ENCODE measurements at regions not wholly inside any gene's neighbourhood (a gene's known extent, or its start where the extent isn't known, plus 50 kb on each side); places are given as distances from the start of the nearest gene placed in this dataset.

- no peak for DNase-seq (ENCODE audit: low read depth)
- no peak for TF ChIP-seq CTCF (IDR thresholded peaks at IDR 0.05; ENCODE audit: insufficient read depth, low read length, poor library complexity, severe bottlenecking)
- H3K4me3 ChIP-seq (ENCODE audit: low read depth, low read length): no peak overlapping the region
- no peaks in the 10 kb centered on the region for H3K36me3 ChIP-seq (ENCODE audit: control insufficient read depth, insufficient read depth, low read length)
- no peaks in the 10 kb centered on the region for H3K27me3 ChIP-seq (ENCODE audit: control insufficient read depth, insufficient read depth, low read length)
These were observed 350.0 kb downstream of the USP25 start for GRCh38 chr21:16079830-16080229.

- no peak for TF ChIP-seq CTCF (IDR thresholded peaks at IDR 0.05; ENCODE audit: insufficient read depth, low read length, poor library complexity, severe bottlenecking)
- no peaks in the 10 kb centered on the region for H3K36me3 ChIP-seq (ENCODE audit: control insufficient read depth, insufficient read depth, low read length)
- DNase-seq (ENCODE audit: low read depth): no peak
- H3K4me3 ChIP-seq (ENCODE audit: low read depth, low read length): no peak overlapping the region
- H3K27me3 ChIP-seq (ENCODE audit: control insufficient read depth, insufficient read depth, low read length): no peaks in the 10 kb centered on the region
These were observed 351.5 kb downstream of the USP25 start for GRCh38 chr21:16081304-16081703.

- Histone ChIP-seq H3K4me3 (ENCODE audit: low read depth, low read length) (no peak overlapping the region), H3K27me3 (ENCODE audit: control insufficient read depth, insufficient read depth, low read length) (no peaks in the 10 kb centered on the region), H3K36me3 (ENCODE audit: control insufficient read depth, insufficient read depth, low read length) (no peaks in the 10 kb centered on the region)
- TF ChIP-seq CTCF (IDR thresholded peaks at IDR 0.05; ENCODE audit: insufficient read depth, low read length, poor library complexity, severe bottlenecking): peak; percentile 24
- no peak for DNase-seq (ENCODE audit: low read depth)
These were observed 352.4 kb downstream of the USP25 start for GRCh38 chr21:16082038-16082816.

GRCh38 chr21:16084776-16085364, 355.1 kb downstream of the USP25 start:
- no peaks in the 10 kb centered on the region for H3K27me3 ChIP-seq (ENCODE audit: control insufficient read depth, insufficient read depth, low read length)
- H3K36me3 ChIP-seq (ENCODE audit: control insufficient read depth, insufficient read depth, low read length): no peaks in the 10 kb centered on the region
- no peak overlapping the region for H3K4me3 ChIP-seq (ENCODE audit: low read depth, low read length)
- TF ChIP-seq CTCF (IDR thresholded peaks at IDR 0.05; ENCODE audit: insufficient read depth, low read length, poor library complexity, severe bottlenecking): no peak
- DNase-seq (ENCODE audit: low read depth): no peak

GRCh38 chr21:16085421-16085820, 355.6 kb downstream of the USP25 start:
- Histone ChIP-seq H3K4me3 (ENCODE audit: low read depth, low read length) (no peak overlapping the region), H3K27me3 (ENCODE audit: control insufficient read depth, insufficient read depth, low read length) (no peaks in the 10 kb centered on the region), H3K36me3 (ENCODE audit: control insufficient read depth, insufficient read depth, low read length) (no peaks in the 10 kb centered on the region)
- TF ChIP-seq CTCF (IDR thresholded peaks at IDR 0.05; ENCODE audit: insufficient read depth, low read length, poor library complexity, severe bottlenecking): no peak
- DNase-seq (ENCODE audit: low read depth): no peak
